B cell (primary cell): ENCODE measurements at regions not wholly inside any gene's neighbourhood (a gene's known extent, or its start where the extent isn't known, plus 50 kb on each side); places are given as distances from the start of the nearest gene placed in this dataset.

Experiments used
- ATAC-seq: fragments of 200-7000 bp; cut with Tn5 transposase; one replicate; pipeline ENCODE4 v1.10.0; 2021; ENCODE audit warnings: low read depth, mild to moderate bottlenecking, moderate number of reproducible peaks, moderate library complexity
- CTCF ChIA-PET: fragments of 350-600 bp; sonication (Branson Sonifier 250); formaldehyde crosslinking; loops from one replicate; lab custom pipeline; 2021; ENCODE audit warnings: antibody characterized with exemption, inconsistent platforms; lab: Charles Lee
- POLR2A ChIA-PET: fragments of 350-600 bp; sonication (Branson Sonifier 250); formaldehyde crosslinking; loops from one replicate; lab custom pipeline; 2021; ENCODE audit warnings: antibody characterized with exemption; lab: Charles Lee
- DNase-seq: peaks from one replicate; pipeline ENCODE4 v3.0.0; 2013
- H2AFZ ChIP-seq: 2 replicates; pipeline ENCODE4 v1.6.1; 2012; ENCODE audit warnings: mild to moderate bottlenecking, low read depth, low read length; ENCODE audit not compliant: insufficient read depth, poor library complexity, severe bottlenecking
- H3K27ac ChIP-seq, 2 donors: 1 replicate in 1 of 2; 2 replicates in 1 of 2; pipeline ENCODE4 v1.5.1; 2012 to 2013; ENCODE audit warnings: low read length in 2 of 2, mild to moderate bottlenecking in 2 of 2, moderate library complexity in 1 of 2
- H3K27me3 ChIP-seq, 4 experiments: fragments of 200-600 bp in 1 of 4; sonication (generic) in 1 of 4; replicated peaks in 1 of 4; 1 replicate in 2 of 4; 2 replicates in 2 of 4; pipeline versions ENCODE4 v1.6.1 to v1.7.0; 2013 to 2016; ENCODE audit warnings: low read length in 3 of 4, mild to moderate bottlenecking in 2 of 4, mixed read lengths in 1 of 4, moderate library complexity in 1 of 4; ENCODE audit not compliant: insufficient read depth in 4 of 4, control insufficient read depth in 3 of 4; ENCODE audit errors: control extremely low read depth in 1 of 4
- H3K36me3 ChIP-seq, 2 experiments: replicated peaks in 1 of 2; 1 replicate in 1 of 2; 2 replicates in 1 of 2; pipeline versions ENCODE4 v1.6.1 to v1.7.1; 2013; ENCODE audit warnings: low read length in 1 of 2; ENCODE audit not compliant: insufficient read depth in 2 of 2, control insufficient read depth in 1 of 2; ENCODE audit errors: control extremely low read depth in 1 of 2, extremely low read depth in 1 of 2
- H3K4me1 ChIP-seq, 2 donors: fragments of 200-600 bp in 1 of 2; sonication (generic) in 1 of 2; 1 replicate in 1 of 2; 2 replicates in 1 of 2; pipeline versions ENCODE4 v1.5.1 to v1.6.1; 2013 to 2017; ENCODE audit warnings: low read length in 2 of 2; ENCODE audit not compliant: control insufficient read depth in 2 of 2, insufficient read depth in 2 of 2
- H3K4me2 ChIP-seq: replicated peaks from 2 replicates; pipeline ENCODE3; 2012; ENCODE audit warnings: mild to moderate bottlenecking, low read depth, low read length; ENCODE audit not compliant: poor library complexity, severe bottlenecking
- H3K4me3 ChIP-seq, 5 experiments: fragments of 200-600 bp in 1 of 5; sonication (generic) in 1 of 5; 1 replicate in 3 of 5; 2 replicates in 2 of 5; pipeline versions ENCODE4 v1.5.1 to v1.7.0; 2011 to 2016; ENCODE audit warnings: low read length in 4 of 5, mild to moderate bottlenecking in 4 of 5, low read depth in 2 of 5, control low read depth in 1 of 5, moderate library complexity in 1 of 5; ENCODE audit not compliant: insufficient read depth in 1 of 5; ENCODE audit errors: control extremely low read depth in 1 of 5, extremely low read depth in 1 of 5
- H3K79me2 ChIP-seq: fragments of 200-600 bp; sonication (generic); one replicate; pipeline ENCODE4 v1.6.0; 2016; ENCODE audit warnings: low read length; ENCODE audit not compliant: control insufficient read depth, insufficient read depth
- H3K9ac ChIP-seq: fragments of 200-600 bp; sonication (generic); 2 replicates; pipeline ENCODE4 v1.6.1; 2017; ENCODE audit warnings: mild to moderate bottlenecking, low read length, moderate library complexity
- H3K9me3 ChIP-seq, 3 donors: one replicate each; pipeline versions ENCODE4 v1.6.1 to v1.7.1; 2013; ENCODE audit warnings: low read length in 2 of 3; ENCODE audit not compliant: control insufficient read depth in 2 of 3, insufficient read depth in 1 of 3; ENCODE audit errors: control extremely low read depth in 1 of 3
- H4K20me1 ChIP-seq: 2 replicates; pipeline ENCODE4 v1.6.0; 2012; ENCODE audit warnings: mild to moderate bottlenecking, low read length; ENCODE audit not compliant: insufficient read depth, control insufficient read depth, poor library complexity, severe bottlenecking
- H3K27ac Mint-ChIP-seq: one replicate; pipeline ENCODE4 v1.8.0; 2021; ENCODE audit warnings: mixed read lengths
- H3K27me3 Mint-ChIP-seq: one replicate; pipeline ENCODE4 v1.8.0; 2021; ENCODE audit warnings: mixed read lengths
- H3K4me1 Mint-ChIP-seq: one replicate; pipeline ENCODE4 v1.8.0; 2021; ENCODE audit warnings: mixed read lengths
- H3K4me3 Mint-ChIP-seq: one replicate; pipeline ENCODE4 v1.8.0; 2021; ENCODE audit warnings: mixed read lengths
- H3K9me3 Mint-ChIP-seq: one replicate; pipeline ENCODE4 v1.8.0; 2022; ENCODE audit warnings: mixed read lengths; ENCODE audit not compliant: insufficient read depth
- EZH2 ChIP-seq: IDR thresholded peaks from 2 replicates; pipeline ENCODE4 v1.6.1; 2012; ENCODE audit warnings: borderline replicate concordance, low read depth, mild to moderate bottlenecking, moderate library complexity, low read length; ENCODE audit not compliant: insufficient read depth, poor library complexity, severe bottlenecking
- WGBS: methylation state at CpG from one replicate; pipeline ENCODE4 v1.1.5; 2013; ENCODE audit warnings: missing lambda C conversion rate; ENCODE audit not compliant: insufficient coverage; 5-methylcytosine and 5-hydroxymethylcytosine counted together
- intact Hi-C: fragments of 100-400 bp; cut with micrococcal nuclease; formaldehyde crosslinking; loops from one replicate; pipeline ENCODE4 v1.10.0; 2022
- TF ChIP-seq, protein P1 (sequence below): fragments of 200-600 bp; IDR thresholded peaks from one replicate; pipeline ENCODE4 v1.8.0; 2022; ENCODE audit warnings: antibody characterized with exemption, mild to moderate bottlenecking

GRCh38 chr2:83282043-83282795, 1176.9 kb downstream of the SUCLG1 start:
- Mint-ChIP-seq H3K27me3 (no peaks in the 10 kb centered on the region), H3K9me3 (peaks cover 2% of the 10 kb centered on the region), H3K4me1 (no peaks in the 10 kb centered on the region), H3K4me3 (no peak overlapping the region), H3K27ac (no peak overlapping the region)
- Histone ChIP-seq H3K27ac (no peak overlapping the region), H3K4me1 (no peaks in the 10 kb centered on the region), H2AFZ (no peak overlapping the region), H4K20me1 (no peaks in the 10 kb centered on the region), H3K9me3 (no peaks in the 10 kb centered on the region), H3K79me2 (no peaks in the 10 kb centered on the region), H3K27me3 (no peaks in the 10 kb centered on the region), H3K4me2 (no peak overlapping the region), H3K4me3 (no peak overlapping the region), H3K36me3 (no peaks in the 10 kb centered on the region), H3K9ac (no peak overlapping the region)
- intact Hi-C loops, result no loop called here
- DNase-seq (no peak), ATAC-seq (no peak)
- POLR2A ChIA-PET, result no interaction called here
- WGBS, result 90% methylated on average over 4 of the region's 6 CpGs
- TF ChIP-seq EZH2, result no peak
- TF ChIP-seq, protein P1, sequence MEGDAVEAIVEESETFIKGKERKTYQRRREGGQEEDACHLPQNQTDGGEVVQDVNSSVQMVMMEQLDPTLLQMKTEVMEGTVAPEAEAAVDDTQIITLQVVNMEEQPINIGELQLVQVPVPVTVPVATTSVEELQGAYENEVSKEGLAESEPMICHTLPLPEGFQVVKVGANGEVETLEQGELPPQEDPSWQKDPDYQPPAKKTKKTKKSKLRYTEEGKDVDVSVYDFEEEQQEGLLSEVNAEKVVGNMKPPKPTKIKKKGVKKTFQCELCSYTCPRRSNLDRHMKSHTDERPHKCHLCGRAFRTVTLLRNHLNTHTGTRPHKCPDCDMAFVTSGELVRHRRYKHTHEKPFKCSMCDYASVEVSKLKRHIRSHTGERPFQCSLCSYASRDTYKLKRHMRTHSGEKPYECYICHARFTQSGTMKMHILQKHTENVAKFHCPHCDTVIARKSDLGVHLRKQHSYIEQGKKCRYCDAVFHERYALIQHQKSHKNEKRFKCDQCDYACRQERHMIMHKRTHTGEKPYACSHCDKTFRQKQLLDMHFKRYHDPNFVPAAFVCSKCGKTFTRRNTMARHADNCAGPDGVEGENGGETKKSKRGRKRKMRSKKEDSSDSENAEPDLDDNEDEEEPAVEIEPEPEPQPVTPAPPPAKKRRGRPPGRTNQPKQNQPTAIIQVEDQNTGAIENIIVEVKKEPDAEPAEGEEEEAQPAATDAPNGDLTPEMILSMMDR, result no peak
- CTCF ChIA-PET, result no interaction called here

DNA sequence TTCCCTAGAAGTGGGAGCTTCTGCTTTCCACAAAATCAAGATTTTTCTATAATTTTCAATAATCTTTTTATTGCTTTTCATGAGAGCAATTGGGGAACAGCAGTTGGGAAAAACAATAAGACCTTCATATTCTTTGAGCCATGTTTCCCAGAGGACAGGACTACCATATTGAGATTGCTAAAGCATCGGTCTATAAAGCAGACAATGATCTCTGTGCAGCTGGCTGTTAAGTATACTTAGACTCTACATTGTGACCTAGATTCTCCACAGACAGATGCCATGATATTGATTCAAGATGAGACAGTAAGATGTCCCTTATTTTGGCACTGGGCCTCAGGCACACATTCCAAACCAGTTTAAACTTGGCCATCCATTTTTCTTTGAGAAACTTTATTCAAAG, 1178.7 kb downstream of the SUCLG1 start:
- H3K27ac ChIP-seq, result no peak overlapping the region
- intact Hi-C loops, result no loop called here
- H3K36me3 ChIP-seq, result no peaks in the 10 kb centered on the region
- 83% methylated on average over 1 of the region's 1 CpG for WGBS
- no peaks in the 10 kb centered on the region for H3K4me1 ChIP-seq
- no peaks in the 10 kb centered on the region for H3K27me3 Mint-ChIP-seq
- no peak overlapping the region for H3K4me2 ChIP-seq
- H3K27me3 ChIP-seq, result no peaks in the 10 kb centered on the region
- ChIA-PET POLR2A (no interaction called here), CTCF (no interaction called here)
- H3K4me1 Mint-ChIP-seq, result no peaks in the 10 kb centered on the region
- H4K20me1 ChIP-seq, result no peaks in the 10 kb centered on the region
- no peak overlapping the region for H3K4me3 ChIP-seq
- peaks cover 2% of the 10 kb centered on the region for H3K9me3 Mint-ChIP-seq
- H3K9me3 ChIP-seq, result no peaks in the 10 kb centered on the region
- H3K27ac Mint-ChIP-seq, result no peak overlapping the region
- ATAC-seq, result no peak
- no peak overlapping the region for H2AFZ ChIP-seq
- DNase-seq, result no peak
- H3K4me3 Mint-ChIP-seq, result no peak overlapping the region
- TF ChIP-seq, protein P1, result no peak
- no peak for TF ChIP-seq EZH2
- H3K9ac ChIP-seq, result no peak overlapping the region
- no peaks in the 10 kb centered on the region for H3K79me2 ChIP-seq
